GM12865 (cell line): ENCODE measurements at regions not wholly inside any gene's neighbourhood (a gene's known extent, or its start where the extent isn't known, plus 50 kb on each side); places are given as distances from the start of the nearest gene placed in this dataset.
A peak's percentile ranks its signal among the peaks of the same experiment; 100 is the strongest.

Experiments used
- DNase-seq: peaks from one replicate; pipeline ENCODE4 v3.0.0; 2010; ENCODE audit warnings: low read depth
- H3K4me3 ChIP-seq: 2 replicates; pipeline ENCODE4 v1.5.1; 2011; ENCODE audit warnings: mild to moderate bottlenecking, low read depth, low read length, control low read depth
- CTCF ChIP-seq: IDR thresholded peaks from 2 replicates; pipeline ENCODE4 v1.5.1; 2011; ENCODE audit warnings: low read length, control low read depth, low read depth, inconsistent platforms; ENCODE audit not compliant: insufficient read depth; ENCODE audit errors: missing control alignments

GRCh38 chr21:19993268-19993667 lies 1004.9 kb upstream of the NCAM2 start:
- no peak for DNase-seq
- H3K4me3 ChIP-seq = no peak overlapping the region
- TF ChIP-seq CTCF = no peak

GRCh38 chr21:19995253-19995652 lies 1003.0 kb upstream of the NCAM2 start:
- DNase-seq = no peak
- no peak for TF ChIP-seq CTCF
- no peak overlapping the region for H3K4me3 ChIP-seq

- no peak overlapping the region for H3K4me3 ChIP-seq
- TF ChIP-seq CTCF = no peak
- DNase-seq = no peak
Observed at GRCh38 chr21:19998453-19998852, 999.8 kb upstream of the NCAM2 start.

- H3K4me3 ChIP-seq = no peak overlapping the region
- no peak for TF ChIP-seq CTCF
- peak; percentile 21 for DNase-seq
Observed at GRCh38 chr21:19999369-20000272, 998.6 kb upstream of the NCAM2 start.

- no peak for TF ChIP-seq CTCF
- H3K4me3 ChIP-seq = no peak overlapping the region
- no peak for DNase-seq
Observed at GRCh38 chr21:20004367-20004766, 993.8 kb upstream of the NCAM2 start.

GRCh38 chr21:20010691-20011200 lies 987.5 kb upstream of the NCAM2 start:
- DNase-seq = no peak
- TF ChIP-seq CTCF = no peak
- H3K4me3 ChIP-seq = no peak overlapping the region

- DNase-seq = no peak
- H3K4me3 ChIP-seq = no peak overlapping the region
- TF ChIP-seq CTCF = no peak
Observed at GRCh38 chr21:20013851-20014250, 984.4 kb upstream of the NCAM2 start.
